SK-N-SH (cell line): ENCODE measurements at regions not wholly inside any gene's neighbourhood (a gene's known extent, or its start where the extent isn't known, plus 50 kb on each side); places are given as distances from the start of the nearest gene placed in this dataset.

Source experiments
- TF ChIP-seq, protein P1 (sequence below): fragments of 200-600 bp; sonication (generic); IDR thresholded peaks from 2 replicates; pipeline ENCODE4 v1.6.1; 2017; ENCODE audit warnings: antibody characterized with exemption, mild to moderate bottlenecking, moderate library complexity
- TF ChIP-seq, protein P2 (sequence below): IDR thresholded peaks from 2 replicates; pipeline ENCODE4 v1.4.0; 2012; ENCODE audit warnings: low read depth, borderline replicate concordance

DNA sequence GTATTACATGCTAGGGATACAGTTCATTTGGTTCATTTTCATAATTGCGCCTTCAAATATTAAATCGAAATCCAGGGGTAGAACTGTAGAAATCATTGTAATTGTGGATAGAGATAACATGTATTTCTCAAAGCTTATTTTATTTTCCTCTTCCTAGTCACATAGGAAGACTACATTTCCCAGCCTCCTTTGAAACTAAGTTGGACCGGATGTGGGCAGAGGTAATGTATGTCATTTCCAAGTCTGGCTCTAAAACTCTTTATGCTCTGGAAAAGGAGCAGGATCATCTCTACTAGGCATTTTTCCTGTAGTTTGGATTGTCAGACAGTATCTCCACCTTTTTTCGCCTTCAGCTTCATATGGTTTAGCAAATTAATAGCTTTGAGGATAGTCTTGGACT, 70.1 kb upstream of the CRY1 start:
- TF ChIP-seq, protein P1, sequence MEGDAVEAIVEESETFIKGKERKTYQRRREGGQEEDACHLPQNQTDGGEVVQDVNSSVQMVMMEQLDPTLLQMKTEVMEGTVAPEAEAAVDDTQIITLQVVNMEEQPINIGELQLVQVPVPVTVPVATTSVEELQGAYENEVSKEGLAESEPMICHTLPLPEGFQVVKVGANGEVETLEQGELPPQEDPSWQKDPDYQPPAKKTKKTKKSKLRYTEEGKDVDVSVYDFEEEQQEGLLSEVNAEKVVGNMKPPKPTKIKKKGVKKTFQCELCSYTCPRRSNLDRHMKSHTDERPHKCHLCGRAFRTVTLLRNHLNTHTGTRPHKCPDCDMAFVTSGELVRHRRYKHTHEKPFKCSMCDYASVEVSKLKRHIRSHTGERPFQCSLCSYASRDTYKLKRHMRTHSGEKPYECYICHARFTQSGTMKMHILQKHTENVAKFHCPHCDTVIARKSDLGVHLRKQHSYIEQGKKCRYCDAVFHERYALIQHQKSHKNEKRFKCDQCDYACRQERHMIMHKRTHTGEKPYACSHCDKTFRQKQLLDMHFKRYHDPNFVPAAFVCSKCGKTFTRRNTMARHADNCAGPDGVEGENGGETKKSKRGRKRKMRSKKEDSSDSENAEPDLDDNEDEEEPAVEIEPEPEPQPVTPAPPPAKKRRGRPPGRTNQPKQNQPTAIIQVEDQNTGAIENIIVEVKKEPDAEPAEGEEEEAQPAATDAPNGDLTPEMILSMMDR, result no peak
- TF ChIP-seq, protein P2, sequence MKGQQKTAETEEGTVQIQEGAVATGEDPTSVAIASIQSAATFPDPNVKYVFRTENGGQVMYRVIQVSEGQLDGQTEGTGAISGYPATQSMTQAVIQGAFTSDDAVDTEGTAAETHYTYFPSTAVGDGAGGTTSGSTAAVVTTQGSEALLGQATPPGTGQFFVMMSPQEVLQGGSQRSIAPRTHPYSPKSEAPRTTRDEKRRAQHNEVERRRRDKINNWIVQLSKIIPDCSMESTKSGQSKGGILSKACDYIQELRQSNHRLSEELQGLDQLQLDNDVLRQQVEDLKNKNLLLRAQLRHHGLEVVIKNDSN, result no peak
